ENCODE measurements at regions not wholly inside any gene's neighbourhood (a gene's known extent, or its start where the extent isn't known, plus 50 kb on each side); places are given as distances from the start of the nearest gene placed in this dataset.
"Not testable (repeated sequence)": the region's sequence is repeated elsewhere in the genome, so short reads cannot be mapped to it uniquely, and the experiment has no call there.

GRCh38 chr7:56697058-56697457 lies 435.2 kb downstream of the ZNF479 start:
- DNase-seq: not testable (repeated sequence)

- no peak for DNase-seq
Observed at GRCh38 chr7:56686276-56686859, 445.9 kb downstream of the ZNF479 start.

- DNase-seq: no peak
Observed at GRCh38 chr7:56639173-56639746, 493.0 kb downstream of the ZNF479 start.

- no peak for DNase-seq
Observed at GRCh38 chr7:56609852-56610355, 493.7 kb upstream of the NUPR2 start.

- DNase-seq: no peak
Observed at GRCh38 chr7:56605146-56605545, 488.9 kb upstream of the NUPR2 start.

GRCh38 chr7:56578612-56579011 lies 462.4 kb upstream of the NUPR2 start:
- DNase-seq: no peak

GRCh38 chr7:56570968-56571367 lies 454.8 kb upstream of the NUPR2 start:
- DNase-seq: no peak

- DNase-seq: no peak
Observed at GRCh38 chr7:56538541-56539429, 422.6 kb upstream of the NUPR2 start.

- peak; percentile 16 for DNase-seq
Observed at GRCh38 chr7:56537952-56538351, 421.7 kb upstream of the NUPR2 start.

GRCh38 chr7:56537477-56537876 lies 421.3 kb upstream of the NUPR2 start:
- DNase-seq: no peak

- no peak for DNase-seq
Observed at GRCh38 chr7:56495165-56495564, 378.9 kb upstream of the NUPR2 start.

- DNase-seq: no peak
Observed at GRCh38 chr7:56493704-56494450, 377.7 kb upstream of the NUPR2 start.

- no peak for DNase-seq
Observed at GRCh38 chr7:56493196-56493595, 377.0 kb upstream of the NUPR2 start.

GRCh38 chr7:56491636-56492425 lies 375.6 kb upstream of the NUPR2 start:
- DNase-seq: no peak

GRCh38 chr7:56483861-56484550 lies 367.8 kb upstream of the NUPR2 start:
- DNase-seq: no peak

GRCh38 chr7:56483153-56483552 lies 366.9 kb upstream of the NUPR2 start:
- DNase-seq: no peak

GRCh38 chr7:56479748-56480147 lies 363.5 kb upstream of the NUPR2 start:
- DNase-seq: no peak

- DNase-seq: no peak
Observed at GRCh38 chr7:56479136-56479535, 362.9 kb upstream of the NUPR2 start.

- DNase-seq: no peak
Observed at GRCh38 chr7:56474271-56474670, 358.1 kb upstream of the NUPR2 start.

- no peak for DNase-seq
Observed at GRCh38 chr7:56471811-56472210, 355.6 kb upstream of the NUPR2 start.
